Activated CD8-positive, alpha-beta memory T cell treated with anti-CD3 and anti-CD28 coated beads, Interleukin-2, amount 50 U/mL, for 48 hours (primary cell): ENCODE measurements at regions not wholly inside any gene's neighbourhood (a gene's known extent, or its start where the extent isn't known, plus 50 kb on each side); places are given as distances from the start of the nearest gene placed in this dataset.
"Not testable (repeated sequence)": the region's sequence is repeated elsewhere in the genome, so short reads cannot be mapped to it uniquely, and the experiment has no call there.

Experiments
- DNase-seq: peaks from one replicate; pipeline ENCODE4 v3.0.0-alpha.2; 2020

- DNase-seq = no peak
Observed at GRCh38 chr1:232579958-232580941, 49.7 kb downstream of the SIPA1L2 start.

- DNase-seq = no peak
Observed at GRCh38 chr1:232579466-232579865, 50.5 kb downstream of the SIPA1L2 start.

GRCh38 chr1:232578651-232579195 lies 51.2 kb downstream of the SIPA1L2 start:
- no peak for DNase-seq

GRCh38 chr1:232577772-232578171 lies 52.2 kb downstream of the SIPA1L2 start:
- no peak for DNase-seq

GRCh38 chr1:232576537-232576936 lies 53.4 kb downstream of the SIPA1L2 start:
- DNase-seq = no peak

GRCh38 chr1:232575763-232576040 lies 54.2 kb downstream of the SIPA1L2 start:
- no peak for DNase-seq

GRCh38 chr1:232574889-232575762 lies 54.8 kb downstream of the SIPA1L2 start:
- no peak for DNase-seq

GRCh38 chr1:232574077-232574476 lies 55.9 kb downstream of the SIPA1L2 start:
- DNase-seq = no peak

- no peak for DNase-seq
Observed at GRCh38 chr1:232571523-232571922, 58.4 kb downstream of the SIPA1L2 start.

GRCh38 chr1:232570007-232570406 lies 59.9 kb downstream of the SIPA1L2 start:
- no peak for DNase-seq

- not testable (repeated sequence) for DNase-seq
Observed at GRCh38 chr1:232569554-232569921, 60.4 kb downstream of the SIPA1L2 start.

GRCh38 chr1:232568906-232569553 lies 60.9 kb downstream of the SIPA1L2 start:
- DNase-seq = no peak

- DNase-seq = no peak
Observed at GRCh38 chr1:232568331-232568852, 61.5 kb downstream of the SIPA1L2 start.

- no peak for DNase-seq
Observed at GRCh38 chr1:232566093-232566492, 63.8 kb downstream of the SIPA1L2 start.

GRCh38 chr1:232562855-232563510 lies 67.0 kb downstream of the SIPA1L2 start:
- no peak for DNase-seq

GRCh38 chr1:232561381-232561780 lies 68.6 kb downstream of the SIPA1L2 start:
- DNase-seq = no peak

GRCh38 chr1:232560940-232561339 lies 69.0 kb downstream of the SIPA1L2 start:
- DNase-seq = no peak

- DNase-seq = no peak
Observed at GRCh38 chr1:232558954-232559353, 71.0 kb downstream of the SIPA1L2 start.

- no peak for DNase-seq
Observed at GRCh38 chr1:232557502-232558191, 72.3 kb downstream of the SIPA1L2 start.

- DNase-seq = no peak
Observed at GRCh38 chr1:232557096-232557495, 72.8 kb downstream of the SIPA1L2 start.

- DNase-seq = no peak
Observed at GRCh38 chr1:232556351-232556750, 73.6 kb downstream of the SIPA1L2 start.
